HS-5 (cell line): ENCODE measurements at regions not wholly inside any gene's neighbourhood (a gene's known extent, or its start where the extent isn't known, plus 50 kb on each side); places are given as distances from the start of the nearest gene placed in this dataset.
"Not testable (repeated sequence)": the region's sequence is repeated elsewhere in the genome, so short reads cannot be mapped to it uniquely, and the experiment has no call there.

Experiments used
- DNase-seq: peaks from one replicate; pipeline ENCODE4 v3.0.0-alpha.2; 2012; ENCODE audit warnings: low read depth

- DNase-seq = no peak
Measured at GRCh38 chr11:23151819-23152218, 291.5 kb upstream of the CCDC179 start.

GRCh38 chr11:23155503-23155902 is 295.2 kb upstream of the CCDC179 start:
- DNase-seq = no peak

- DNase-seq = no peak
Measured at GRCh38 chr11:23164022-23164421, 303.7 kb upstream of the CCDC179 start.

- no peak for DNase-seq
Measured at GRCh38 chr11:23166376-23166775, 306.1 kb upstream of the CCDC179 start.

- no peak for DNase-seq
Measured at GRCh38 chr11:23179609-23180008, 319.3 kb upstream of the CCDC179 start.

- DNase-seq = no peak
Measured at GRCh38 chr11:23181022-23181807, 320.9 kb upstream of the CCDC179 start.

- DNase-seq = no peak
Measured at GRCh38 chr11:23192256-23192655, 332.0 kb upstream of the CCDC179 start.

GRCh38 chr11:23201936-23202522 is 341.8 kb upstream of the CCDC179 start:
- no peak for DNase-seq

GRCh38 chr11:23202611-23203010 is 342.3 kb upstream of the CCDC179 start:
- DNase-seq = no peak

GRCh38 chr11:23205156-23205871 is 345.0 kb upstream of the CCDC179 start:
- peak; percentile 39 for DNase-seq

GRCh38 chr11:23206741-23207336 is 346.6 kb upstream of the CCDC179 start:
- DNase-seq = peak; percentile 60

- no peak for DNase-seq
Measured at GRCh38 chr11:23211221-23211620, 350.9 kb upstream of the CCDC179 start.

- DNase-seq = no peak
Measured at GRCh38 chr11:23212807-23213206, 352.5 kb upstream of the CCDC179 start.

GRCh38 chr11:23217072-23217471 is 356.8 kb upstream of the CCDC179 start:
- DNase-seq = no peak

- not testable (repeated sequence) for DNase-seq
Measured at GRCh38 chr11:23220086-23220485, 359.8 kb upstream of the CCDC179 start.

GRCh38 chr11:23221366-23221765 is 361.1 kb upstream of the CCDC179 start:
- DNase-seq = no peak

- DNase-seq = no peak
Measured at GRCh38 chr11:23226331-23227077, 366.2 kb upstream of the CCDC179 start.

GRCh38 chr11:23227078-23227445 is 366.8 kb upstream of the CCDC179 start:
- no peak for DNase-seq

GRCh38 chr11:23232652-23233051 is 372.4 kb upstream of the CCDC179 start:
- no peak for DNase-seq

GRCh38 chr11:23233075-23233474 is 372.8 kb upstream of the CCDC179 start:
- DNase-seq = peak; percentile 30

GRCh38 chr11:23236826-23237555 is 376.7 kb upstream of the CCDC179 start:
- peak; percentile 30 for DNase-seq
